Endothelial cell of umbilical vein (primary cell): ENCODE measurements at regions not wholly inside any gene's neighbourhood (a gene's known extent, or its start where the extent isn't known, plus 50 kb on each side); places are given as distances from the start of the nearest gene placed in this dataset.

Source experiments
- BruUV-seq: library from RNA; stranded (reverse); fragments of 400-500 nt; replicated peaks from 2 replicates; lab custom pipeline; 2021; lab: Mats Ljungman, UMichigan
- CTCF ChIA-PET: fragments of 300-600, 350-600 bp; sonication (Branson Sonifier 250); formaldehyde crosslinking; loops from one replicate; lab custom pipeline; 2021; ENCODE audit warnings: antibody characterized with exemption, inconsistent platforms; lab: Charles Lee
- POLR2A ChIA-PET: fragments of 300-600, 350-600 bp; sonication (Branson Sonifier 250); formaldehyde crosslinking; loops from one replicate; lab custom pipeline; 2021; ENCODE audit warnings: antibody characterized with exemption, inconsistent platforms; lab: Charles Lee
- DNase-seq: peaks from one replicate; pipeline ENCODE4 v3.0.0-alpha.2; 2011; ENCODE audit warnings: low read depth, low spot score
- FAIRE-seq: peaks from 2 replicates; lab custom pipeline; 2011; peaks lifted over from hg19 to GRCh38; lab: Jason Lieb, UNC
- H2AFZ ChIP-seq: 2 replicates; pipeline ENCODE4 v1.6.0; 2012; ENCODE audit warnings: low read depth, low read length, control low read depth, inconsistent platforms
- H3K27ac ChIP-seq: 2 replicates; pipeline ENCODE4 v1.5.1; 2011; ENCODE audit warnings: low read depth, mild to moderate bottlenecking, control low read depth, low read length, moderate library complexity; ENCODE audit not compliant: insufficient read depth
- H3K27me3 ChIP-seq, 2 experiments: 2 replicates each; pipeline versions ENCODE4 v1.6.0 to v1.6.1; 2011; ENCODE audit warnings: low read length in 2 of 2, mixed read lengths in 1 of 2; ENCODE audit not compliant: control insufficient read depth in 2 of 2, insufficient read depth in 2 of 2
- H3K36me3 ChIP-seq, 2 experiments: 2 replicates in 1 of 2; 3 replicates in 1 of 2; pipeline ENCODE4 v1.5.1; 2011; ENCODE audit warnings: low read length in 2 of 2, mild to moderate bottlenecking in 1 of 2, moderate library complexity in 1 of 2; ENCODE audit not compliant: control insufficient read depth in 2 of 2, insufficient read depth in 2 of 2; ENCODE audit errors: extremely low read depth in 1 of 2
- H3K4me1 ChIP-seq: 3 replicates; pipeline ENCODE4 v1.5.1; 2011; ENCODE audit warnings: mild to moderate bottlenecking, low read length; ENCODE audit not compliant: control insufficient read depth, insufficient read depth; ENCODE audit errors: extremely low read depth
- H3K4me2 ChIP-seq: 2 replicates; pipeline ENCODE4 v1.6.1; 2011; ENCODE audit warnings: low read length, control low read depth, mixed read lengths; ENCODE audit not compliant: insufficient read depth
- H3K4me3 ChIP-seq, 3 experiments: fragments of 200-600 bp in 1 of 3; sonication (generic), shearing (Covaris generic) in 1 of 3; replicated peaks in 1 of 3; 2 replicates each; pipeline ENCODE4 v1.5.1; 2011 to 2016; ENCODE audit warnings: control low read depth in 3 of 3, low read length in 3 of 3, mild to moderate bottlenecking in 2 of 3, inconsistent platforms in 1 of 3, low read depth in 1 of 3, moderate library complexity in 1 of 3; ENCODE audit not compliant: insufficient read depth in 1 of 3
- H3K79me2 ChIP-seq: 2 replicates; pipeline ENCODE4 v1.6.0; 2012; ENCODE audit warnings: low read length, inconsistent platforms; ENCODE audit not compliant: control insufficient read depth, insufficient read depth
- H3K9ac ChIP-seq: replicated peaks from 2 replicates; pipeline ENCODE3; 2011; ENCODE audit warnings: low read length, control low read depth; ENCODE audit not compliant: insufficient read depth; ENCODE audit errors: extremely low read depth
- H3K9me1 ChIP-seq: replicated peaks from 3 replicates; pipeline ENCODE4 v1.6.0; 2011; ENCODE audit warnings: mild to moderate bottlenecking, low read length; ENCODE audit not compliant: control insufficient read depth, insufficient read depth; ENCODE audit errors: extremely low read depth
- H3K9me3 ChIP-seq: replicated peaks from 2 replicates; pipeline ENCODE4 v1.5.1; 2012; ENCODE audit warnings: low read length, inconsistent platforms; ENCODE audit not compliant: control insufficient read depth, insufficient read depth
- H4K20me1 ChIP-seq: replicated peaks from 2 replicates; pipeline ENCODE3; 2011; ENCODE audit warnings: mild to moderate bottlenecking, low read length; ENCODE audit not compliant: control insufficient read depth, insufficient read depth; ENCODE audit errors: extremely low read depth
- EZH2 ChIP-seq: IDR thresholded peaks from 2 replicates; pipeline ENCODE4 v1.6.1; 2012; ENCODE audit warnings: borderline replicate concordance, low read depth, mild to moderate bottlenecking, moderate library complexity, low read length, inconsistent platforms; ENCODE audit not compliant: severe bottlenecking
- FOS ChIP-seq: IDR thresholded peaks from 2 replicates; pipeline ENCODE4 v1.6.1; 2011; ENCODE audit warnings: mild to moderate bottlenecking, low read length, moderate library complexity, borderline replicate concordance; ENCODE audit not compliant: insufficient read depth
- GATA2 ChIP-seq: IDR thresholded peaks from 2 replicates; pipeline ENCODE4 v1.7.0; 2011; ENCODE audit warnings: low read depth, mild to moderate bottlenecking, moderate library complexity, mixed read lengths, low read length; ENCODE audit not compliant: insufficient read length, insufficient read depth
- JUN ChIP-seq: IDR thresholded peaks from 2 replicates; pipeline ENCODE4 v1.6.1; 2011; ENCODE audit warnings: borderline replicate concordance, low read depth; ENCODE audit not compliant: insufficient read length, insufficient read depth
- MYC ChIP-seq: IDR thresholded peaks from one replicate; pipeline ENCODE4 v1.6.1; 2011; ENCODE audit warnings: mild to moderate bottlenecking, low read depth, low read length
- POLR2A ChIP-seq: IDR thresholded peaks from 2 replicates; pipeline ENCODE4 v1.6.1; 2012; ENCODE audit warnings: low read depth, mild to moderate bottlenecking, control low read depth, low read length
- POLR2AphosphoS5 ChIP-seq: IDR thresholded peaks from 2 replicates; pipeline ENCODE4 v1.6.1; 2012; ENCODE audit warnings: low read depth, mild to moderate bottlenecking, control low read depth, low read length, moderate library complexity; ENCODE audit not compliant: insufficient read depth
- dilution Hi-C: fragments of 300-500 bp; cut with MboI; formaldehyde crosslinking; loops from one replicate; pipeline ENCODE4 v1.15.0; 2019; ENCODE audit warnings: low sequenced_read_pairs; ENCODE audit not compliant: extremely low pct_ligation_motif_present
- intact Hi-C: fragments of 100-400 bp; cut with micrococcal nuclease; formaldehyde crosslinking; loops from one replicate; pipeline ENCODE4 v1.10.0; 2022
- TF ChIP-seq, protein P1 (sequence below), 2 donors: IDR thresholded peaks; 1 replicate in 1 of 2; 2 replicates in 1 of 2; pipeline ENCODE4 v1.5.1; 2011; ENCODE audit warnings: low read length in 2 of 2, mild to moderate bottlenecking in 2 of 2, moderate library complexity in 2 of 2, control low read depth in 1 of 2, inconsistent platforms in 1 of 2, low read depth in 1 of 2; ENCODE audit not compliant: insufficient read depth in 1 of 2; ENCODE audit errors: extremely low read depth in 1 of 2
- TF ChIP-seq, protein P2 (sequence below): IDR thresholded peaks from 2 replicates; pipeline ENCODE4 v1.6.1; 2011; ENCODE audit not compliant: insufficient read depth, insufficient read length

DNA sequence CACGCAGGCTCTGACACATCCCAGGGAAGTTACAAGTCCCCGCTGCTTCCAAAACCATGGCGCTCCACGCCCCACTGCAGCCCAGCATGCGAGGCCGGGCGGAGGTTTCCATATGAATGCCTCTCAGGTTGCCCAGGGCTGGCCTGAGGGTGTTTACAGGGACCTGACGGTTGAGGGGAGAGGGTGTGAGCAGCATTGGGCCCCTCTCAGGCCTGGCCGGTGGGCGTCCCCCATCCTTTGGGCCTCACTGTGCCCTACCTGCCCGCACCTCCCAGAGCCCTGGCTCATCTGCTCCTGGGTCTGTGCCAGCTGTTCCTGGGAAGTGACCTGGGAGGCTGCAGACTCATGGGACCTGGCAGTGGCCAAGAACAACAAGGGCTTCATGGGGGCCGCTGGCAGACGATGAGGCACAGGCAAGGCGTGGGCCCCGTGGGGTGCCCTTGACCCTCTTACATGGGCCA is 173.5 kb downstream of the C16orf95 start:
- DNase-seq (no peak), FAIRE-seq (no peak)
- Histone ChIP-seq H3K4me3 (no peak overlapping the region), H2AFZ (no peak overlapping the region), H3K4me1 (no peaks in the 10 kb centered on the region), H3K9me1 (no peaks in the 10 kb centered on the region), H3K9me3 (no peaks in the 10 kb centered on the region), H3K27me3 (peaks cover 0 to 2% of the 10 kb centered on the region in 2 experiments), H3K9ac (no peak overlapping the region), H3K79me2 (no peaks in the 10 kb centered on the region), H4K20me1 (no peaks in the 10 kb centered on the region), H3K4me2 (no peak overlapping the region), H3K36me3 (no peaks in the 10 kb centered on the region), H3K27ac (no peak overlapping the region)
- no peak for TF ChIP-seq GATA2
- TF ChIP-seq, protein P1, sequence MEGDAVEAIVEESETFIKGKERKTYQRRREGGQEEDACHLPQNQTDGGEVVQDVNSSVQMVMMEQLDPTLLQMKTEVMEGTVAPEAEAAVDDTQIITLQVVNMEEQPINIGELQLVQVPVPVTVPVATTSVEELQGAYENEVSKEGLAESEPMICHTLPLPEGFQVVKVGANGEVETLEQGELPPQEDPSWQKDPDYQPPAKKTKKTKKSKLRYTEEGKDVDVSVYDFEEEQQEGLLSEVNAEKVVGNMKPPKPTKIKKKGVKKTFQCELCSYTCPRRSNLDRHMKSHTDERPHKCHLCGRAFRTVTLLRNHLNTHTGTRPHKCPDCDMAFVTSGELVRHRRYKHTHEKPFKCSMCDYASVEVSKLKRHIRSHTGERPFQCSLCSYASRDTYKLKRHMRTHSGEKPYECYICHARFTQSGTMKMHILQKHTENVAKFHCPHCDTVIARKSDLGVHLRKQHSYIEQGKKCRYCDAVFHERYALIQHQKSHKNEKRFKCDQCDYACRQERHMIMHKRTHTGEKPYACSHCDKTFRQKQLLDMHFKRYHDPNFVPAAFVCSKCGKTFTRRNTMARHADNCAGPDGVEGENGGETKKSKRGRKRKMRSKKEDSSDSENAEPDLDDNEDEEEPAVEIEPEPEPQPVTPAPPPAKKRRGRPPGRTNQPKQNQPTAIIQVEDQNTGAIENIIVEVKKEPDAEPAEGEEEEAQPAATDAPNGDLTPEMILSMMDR (IDR thresholded peaks at IDR 0.05; ENCODE audit: extremely low read depth in 1 of 2, insufficient read depth in 1 of 2, low read depth in 1 of 2, low read length in 2 of 2): no peak
- no peak for TF ChIP-seq POLR2A
- TF ChIP-seq FOS: no peak
- TF ChIP-seq, protein P2, sequence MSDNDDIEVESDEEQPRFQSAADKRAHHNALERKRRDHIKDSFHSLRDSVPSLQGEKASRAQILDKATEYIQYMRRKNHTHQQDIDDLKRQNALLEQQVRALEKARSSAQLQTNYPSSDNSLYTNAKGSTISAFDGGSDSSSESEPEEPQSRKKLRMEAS: no peak
- no peak for TF ChIP-seq JUN
- TF ChIP-seq EZH2: no peak
- no peak for TF ChIP-seq MYC
- no peak for TF ChIP-seq POLR2AphosphoS5
- intact Hi-C loops (no loop called here), dilution Hi-C loops (no loop called here)
- ChIA-PET POLR2A (no interaction called here), CTCF (no interaction called here)
- BruUV-seq: no TSS peak
